DND-41 (cell line): ENCODE measurements at regions not wholly inside any gene's neighbourhood (a gene's known extent, or its start where the extent isn't known, plus 50 kb on each side); places are given as distances from the start of the nearest gene placed in this dataset.

ENCODE experiments used
- ATAC-seq: fragments of 200-7000 bp; cut with Tn5 transposase; 3 replicates; pipeline ENCODE4 v1.9.1; 2021; ENCODE audit warnings: low read depth; ENCODE audit not compliant: insufficient read depth
- DNase-seq: peaks from one replicate; pipeline ENCODE4 v3.0.0-alpha.2; 2020
- H2AFZ ChIP-seq: 2 replicates; pipeline ENCODE4 v1.6.0; 2012; ENCODE audit warnings: low read depth, low read length
- H3K27ac ChIP-seq: 2 replicates; pipeline ENCODE4 v1.5.1; 2012; ENCODE audit warnings: low read length, inconsistent platforms
- H3K27me3 ChIP-seq: fragments of 200-600 bp; sonication (generic); 2 replicates; pipeline ENCODE4 v1.6.0; 2012; ENCODE audit warnings: low read length, mild to moderate bottlenecking, inconsistent platforms; ENCODE audit not compliant: insufficient read depth, poor library complexity
- H3K36me3 ChIP-seq: 2 replicates; pipeline ENCODE4 v1.5.1; 2012; ENCODE audit warnings: low read length, inconsistent platforms; ENCODE audit not compliant: insufficient read depth
- H3K4me1 ChIP-seq: 2 replicates; pipeline ENCODE4 v1.5.1; 2012; ENCODE audit warnings: mild to moderate bottlenecking, low read length; ENCODE audit not compliant: insufficient read depth
- H3K4me2 ChIP-seq: 2 replicates; pipeline ENCODE4 v1.6.0; 2012; ENCODE audit warnings: mild to moderate bottlenecking, moderate library complexity, low read length, inconsistent platforms; ENCODE audit not compliant: insufficient read depth
- H3K4me3 ChIP-seq, 2 experiments: fragments of 200-600 bp in 1 of 2; shearing (Covaris generic) in 1 of 2; 2 replicates each; pipeline ENCODE4 v1.5.1; 2012 to 2016; ENCODE audit warnings: inconsistent platforms in 2 of 2, low read length in 2 of 2, mild to moderate bottlenecking in 2 of 2, low read depth in 1 of 2, moderate library complexity in 1 of 2
- H3K79me2 ChIP-seq: 2 replicates; pipeline ENCODE4 v1.6.0; 2012; ENCODE audit warnings: low read length, inconsistent platforms; ENCODE audit not compliant: insufficient read depth
- H3K9ac ChIP-seq: 2 replicates; pipeline ENCODE4 v1.6.0; 2012; ENCODE audit warnings: low read depth, mild to moderate bottlenecking, inconsistent platforms, low read length, moderate library complexity
- H3K9me3 ChIP-seq: 2 replicates; pipeline ENCODE4 v1.5.1; 2012; ENCODE audit warnings: low read length, moderate library complexity, mild to moderate bottlenecking, inconsistent platforms; ENCODE audit not compliant: insufficient read depth, severe bottlenecking
- H4K20me1 ChIP-seq: 2 replicates; pipeline ENCODE4 v1.6.0; 2012; ENCODE audit warnings: low read length; ENCODE audit not compliant: insufficient read depth
- CTCF ChIP-seq: IDR thresholded peaks from 2 replicates; pipeline ENCODE4 v1.5.1; 2012; ENCODE audit warnings: borderline replicate concordance, low read length, moderate library complexity, mild to moderate bottlenecking; ENCODE audit not compliant: poor library complexity, severe bottlenecking; ENCODE audit errors: extremely low read depth
- EZH2 ChIP-seq: IDR thresholded peaks from 3 replicates; pipeline ENCODE4 v1.6.1; 2012; ENCODE audit warnings: borderline replicate concordance, low read depth, mild to moderate bottlenecking, moderate library complexity, low read length, inconsistent platforms; ENCODE audit not compliant: severe bottlenecking

- Histone ChIP-seq H3K9me3 (no peaks in the 10 kb centered on the region), H3K27me3 (peaks cover 22% of the 10 kb centered on the region), H3K9ac (no peak overlapping the region), H2AFZ (no peak overlapping the region), H3K4me2 (no peak overlapping the region), H4K20me1 (no peaks in the 10 kb centered on the region), H3K27ac (no peak overlapping the region), H3K79me2 (no peaks in the 10 kb centered on the region), H3K4me3 (no peak overlapping the region), H3K4me1 (no peaks in the 10 kb centered on the region), H3K36me3 (no peaks in the 10 kb centered on the region)
- DNase-seq, result no peak
- no peak for ATAC-seq
- TF ChIP-seq EZH2 (no peak), CTCF (no peak)
Measured at GRCh38 chr2:120888851-120889250, 153.2 kb downstream of the GLI2 start.

- no peak overlapping the region for H3K4me2 ChIP-seq
- no peak overlapping the region for H2AFZ ChIP-seq
- TF ChIP-seq EZH2, result no peak
- no peak for TF ChIP-seq CTCF
- H3K9me3 ChIP-seq, result no peaks in the 10 kb centered on the region
- no peaks in the 10 kb centered on the region for H4K20me1 ChIP-seq
- no peaks in the 10 kb centered on the region for H3K79me2 ChIP-seq
- no peaks in the 10 kb centered on the region for H3K36me3 ChIP-seq
- H3K27me3 ChIP-seq, result peaks cover 22% of the 10 kb centered on the region
- H3K27ac ChIP-seq, result no peak overlapping the region
- no peak overlapping the region for H3K9ac ChIP-seq
- H3K4me1 ChIP-seq, result no peaks in the 10 kb centered on the region
- DNase-seq (no peak), ATAC-seq (no peak)
- no peak overlapping the region for H3K4me3 ChIP-seq
Measured at GRCh38 chr2:120889936-120890335, 154.3 kb downstream of the GLI2 start.

- no peak for ATAC-seq
Measured at GRCh38 chr2:120890566-120891360, 155.1 kb downstream of the GLI2 start.

More at GRCh38 chr2:120890566-120891360, 155.1 kb downstream of the GLI2 start:
- H3K9me3 ChIP-seq, result no peaks in the 10 kb centered on the region
- H3K27ac ChIP-seq, result no peak overlapping the region
- H3K4me1 ChIP-seq, result no peaks in the 10 kb centered on the region
- H3K4me3 ChIP-seq, result no peak overlapping the region
- no peaks in the 10 kb centered on the region for H3K79me2 ChIP-seq
- H3K27me3 ChIP-seq, result peaks cover 22% of the 10 kb centered on the region
- no peak overlapping the region for H3K9ac ChIP-seq
- TF ChIP-seq CTCF (no peak), EZH2 (no peak)
- no peaks in the 10 kb centered on the region for H3K36me3 ChIP-seq
- no peak overlapping the region for H3K4me2 ChIP-seq
- no peak for DNase-seq
- H2AFZ ChIP-seq, result no peak overlapping the region
- no peaks in the 10 kb centered on the region for H4K20me1 ChIP-seq
